PC-9 (cell line): ENCODE measurements at regions not wholly inside any gene's neighbourhood (a gene's known extent, or its start where the extent isn't known, plus 50 kb on each side); places are given as distances from the start of the nearest gene placed in this dataset.

ENCODE experiments used
- BruUV-seq: library from RNA; stranded (reverse); fragments of 400-500 nt; replicated peaks from 2 replicates; lab custom pipeline; 2021; lab: Mats Ljungman, UMichigan
- CTCF ChIA-PET: fragments of 300-600 bp; sonication (Branson Sonifier 250); formaldehyde crosslinking; loops from one replicate; lab custom pipeline; 2022; ENCODE audit warnings: antibody characterized with exemption; lab: Charles Lee
- POLR2A ChIA-PET: fragments of 300-600 bp; sonication (Branson Sonifier 250); formaldehyde crosslinking; loops from one replicate; lab custom pipeline; 2022; ENCODE audit warnings: antibody characterized with exemption; ENCODE audit not compliant: unreplicated experiment; lab: Charles Lee
- DNase-seq, 2 experiments: peaks; one replicate each; pipeline versions ENCODE4 v3.0.0 to v3.0.0-alpha.2; 2015 to 2022; ENCODE audit warnings: mixed read lengths in 1 of 2
- H2AFZ ChIP-seq: fragments of 200-600 bp; sonication (generic); 2 replicates; pipeline ENCODE4 v1.8.1; 2017; ENCODE audit warnings: antibody characterized with exemption
- H3F3A ChIP-seq: fragments of 200-600 bp; sonication (generic); 2 replicates; pipeline ENCODE4 v1.8.1; 2017; ENCODE audit warnings: antibody characterized with exemption, mild to moderate bottlenecking, low read depth; ENCODE audit not compliant: insufficient read depth
- H3K27ac ChIP-seq: fragments of 200-600 bp; sonication (generic); 2 replicates; pipeline ENCODE4 v1.6.1; 2016; ENCODE audit warnings: mixed run types
- H3K27me3 ChIP-seq: fragments of 200-600 bp; sonication (generic); 2 replicates; pipeline ENCODE4 v1.6.1; 2016; ENCODE audit warnings: low read depth, mixed run types; ENCODE audit not compliant: insufficient read depth
- H3K36me3 ChIP-seq: fragments of 200-600 bp; sonication (generic); 2 replicates; pipeline ENCODE4 v1.6.1; 2016; ENCODE audit warnings: low read depth, mixed run types
- H3K4me1 ChIP-seq: fragments of 200-600 bp; sonication (generic); replicated peaks from 2 replicates; pipeline ENCODE4 v1.6.1; 2016; ENCODE audit warnings: mixed run types; ENCODE audit not compliant: insufficient read depth
- H3K4me2 ChIP-seq: fragments of 200-600 bp; sonication (generic); 2 replicates; pipeline ENCODE4 v1.6.1; 2017; ENCODE audit warnings: mixed run types
- H3K4me3 ChIP-seq: fragments of 200-600 bp; sonication (generic); 2 replicates; pipeline ENCODE4 v1.6.1; 2016; ENCODE audit warnings: mixed run types
- H3K79me2 ChIP-seq: fragments of 200-600 bp; sonication (generic); 2 replicates; pipeline ENCODE4 v1.6.1; 2017; ENCODE audit warnings: low read depth, mixed run types
- H3K9me2 ChIP-seq: fragments of 200-600 bp; sonication (generic); 2 replicates; pipeline ENCODE4 v1.8.1; 2017; ENCODE audit warnings: mild to moderate bottlenecking; ENCODE audit not compliant: insufficient read depth
- H3K9me3 ChIP-seq: fragments of 200-600 bp; sonication (generic); 2 replicates; pipeline ENCODE4 v1.8.1; 2016; ENCODE audit warnings: low read depth; ENCODE audit not compliant: insufficient read depth
- H4K20me1 ChIP-seq: fragments of 200-600 bp; sonication (generic); 2 replicates; pipeline ENCODE4 v1.8.1; 2017; ENCODE audit not compliant: insufficient read depth
- CTCF ChIP-seq: fragments of 200-600 bp; sonication (generic); conservative IDR thresholded peaks from 2 replicates; pipeline ENCODE4 v1.6.1; 2017; ENCODE audit warnings: mixed run types, antibody characterized with exemption, mild to moderate bottlenecking, moderate library complexity
- EZH2 ChIP-seq: fragments of 200-600 bp; sonication (generic); IDR thresholded peaks from 2 replicates; pipeline ENCODE4 v1.8.0; 2017; ENCODE audit warnings: antibody characterized with exemption, low read depth
- intact Hi-C: fragments of 100-400 bp; cut with micrococcal nuclease; formaldehyde crosslinking; loops from one replicate; pipeline ENCODE4 v1.10.0; 2022; ENCODE audit not compliant: unreplicated experiment

GRCh38 chr16:24430954-24431760, 108.2 kb upstream of the RBBP6 start:
- CTCF ChIA-PET = no interaction called here
- intact Hi-C loops = no loop called here
- no peak for DNase-seq

GRCh38 chr16:24433706-24434105, 105.7 kb upstream of the RBBP6 start:
- no peaks in the 10 kb centered on the region for H3K79me2 ChIP-seq
- no peak overlapping the region for H3K4me3 ChIP-seq
- no peaks in the 10 kb centered on the region for H3F3A ChIP-seq
- H3K9me2 ChIP-seq = no peaks in the 10 kb centered on the region
- POLR2A ChIA-PET = interaction anchor here (0.5 kb wide), 1 partner anchor 577 kb away, joined by 4 read pairs; no protein-coding TSS in a partner anchor
- no peak for DNase-seq
- H3K4me1 ChIP-seq = no peaks in the 10 kb centered on the region
- TF ChIP-seq EZH2 (no peak), CTCF (no peak)
- no peaks in the 10 kb centered on the region for H4K20me1 ChIP-seq
- no peak overlapping the region for H3K27ac ChIP-seq
- peaks cover 50% of the 10 kb centered on the region for H3K27me3 ChIP-seq
- no peaks in the 10 kb centered on the region for H3K36me3 ChIP-seq
- BruUV-seq = no TSS peak
- intact Hi-C loops = no loop called here
- CTCF ChIA-PET = no interaction called here
- H3K4me2 ChIP-seq = no peak overlapping the region
- H3K9me3 ChIP-seq = no peaks in the 10 kb centered on the region
- H2AFZ ChIP-seq = no peak overlapping the region

More at GRCh38 chr16:24430954-24431760, 108.2 kb upstream of the RBBP6 start:
- no peaks in the 10 kb centered on the region for H3K36me3 ChIP-seq
- no peaks in the 10 kb centered on the region for H3F3A ChIP-seq
- H3K9me3 ChIP-seq = no peaks in the 10 kb centered on the region
- H2AFZ ChIP-seq = no peak overlapping the region
- BruUV-seq = no TSS peak
- H3K27ac ChIP-seq = no peak overlapping the region
- no peaks in the 10 kb centered on the region for H3K79me2 ChIP-seq
- peaks cover 50% of the 10 kb centered on the region for H3K27me3 ChIP-seq
- H4K20me1 ChIP-seq = no peaks in the 10 kb centered on the region
- no peak overlapping the region for H3K4me2 ChIP-seq
- TF ChIP-seq CTCF (no peak), EZH2 (no peak)
- no peaks in the 10 kb centered on the region for H3K4me1 ChIP-seq
- no peaks in the 10 kb centered on the region for H3K9me2 ChIP-seq
- POLR2A ChIA-PET = no interaction called here
- H3K4me3 ChIP-seq = no peak overlapping the region

GRCh38 chr16:24440306-24440705, 99.1 kb upstream of the RBBP6 start:
- H3K27ac ChIP-seq = no peak overlapping the region
- ChIA-PET POLR2A (no interaction called here), CTCF (no interaction called here)
- no TSS peak for BruUV-seq
- DNase-seq = no peak
- peaks cover 53% of the 10 kb centered on the region for H3K27me3 ChIP-seq
- no peaks in the 10 kb centered on the region for H3K9me3 ChIP-seq
- no peaks in the 10 kb centered on the region for H3K9me2 ChIP-seq
- TF ChIP-seq CTCF (no peak), EZH2 (no peak)
- H3K4me3 ChIP-seq = no peak overlapping the region
- H3K79me2 ChIP-seq = no peaks in the 10 kb centered on the region
- H2AFZ ChIP-seq = no peak overlapping the region
- H3F3A ChIP-seq = no peaks in the 10 kb centered on the region
- no peak overlapping the region for H3K4me2 ChIP-seq
- intact Hi-C loops = no loop called here
- no peaks in the 10 kb centered on the region for H4K20me1 ChIP-seq
- no peaks in the 10 kb centered on the region for H3K36me3 ChIP-seq
- no peaks in the 10 kb centered on the region for H3K4me1 ChIP-seq
